ENCODE measurements at regions not wholly inside any gene's neighbourhood (a gene's known extent, or its start where the extent isn't known, plus 50 kb on each side); places are given as distances from the start of the nearest gene placed in this dataset.

- Histone ChIP-seq H3K27me3 (ENCODE audit: insufficient read depth) (no peaks in the 10 kb centered on the region), H3K4me3 (ENCODE audit: low read depth in 2 of 2, low read length in 1 of 2) (no peak overlapping the region), H3K9ac (no peak overlapping the region), H3K27ac (ENCODE audit: low read depth in 2 of 2, low read length in 1 of 2) (no peak overlapping the region), H3K9me3 (peaks cover 13% of the 10 kb centered on the region), H3K9me2 (no peaks in the 10 kb centered on the region), H2AFZ (ENCODE audit: low read depth) (no peak overlapping the region), H4K20me1 (ENCODE audit: insufficient read depth) (no peaks in the 10 kb centered on the region), H3K36me3 (replicated peaks in 1 of 2; ENCODE audit: control insufficient read depth in 1 of 2, insufficient read depth in 2 of 2, low read length in 1 of 2) (peaks cover 0 to 5% of the 10 kb centered on the region in 2 experiments), H3K4me1 (ENCODE audit: control insufficient read depth in 1 of 2, insufficient read depth in 2 of 2, low read depth in 1 of 2, low read length in 1 of 2) (no peaks in the 10 kb centered on the region), H3K4me2 (no peak overlapping the region), H3K79me2 (ENCODE audit: insufficient read depth) (no peaks in the 10 kb centered on the region), H3F3A (replicated peaks; ENCODE audit: insufficient read depth) (no peaks in the 10 kb centered on the region)
- CTCF ChIA-PET = no interaction called here
- no peak for TF ChIP-seq SMC3 (IDR thresholded peaks at IDR 0.05; ENCODE audit: low read depth, low read length)
- TF ChIP-seq, protein P1, sequence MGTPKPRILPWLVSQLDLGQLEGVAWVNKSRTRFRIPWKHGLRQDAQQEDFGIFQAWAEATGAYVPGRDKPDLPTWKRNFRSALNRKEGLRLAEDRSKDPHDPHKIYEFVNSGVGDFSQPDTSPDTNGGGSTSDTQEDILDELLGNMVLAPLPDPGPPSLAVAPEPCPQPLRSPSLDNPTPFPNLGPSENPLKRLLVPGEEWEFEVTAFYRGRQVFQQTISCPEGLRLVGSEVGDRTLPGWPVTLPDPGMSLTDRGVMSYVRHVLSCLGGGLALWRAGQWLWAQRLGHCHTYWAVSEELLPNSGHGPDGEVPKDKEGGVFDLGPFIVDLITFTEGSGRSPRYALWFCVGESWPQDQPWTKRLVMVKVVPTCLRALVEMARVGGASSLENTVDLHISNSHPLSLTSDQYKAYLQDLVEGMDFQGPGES (IDR thresholded peaks at IDR 0.05; ENCODE audit: low read depth, low read length) = no peak
- TF ChIP-seq GATA2 (CRISPR knock-in tag; IDR thresholded peaks at IDR 0.05) = no peak
- TF ChIP-seq CHD2 (IDR thresholded peaks at IDR 0.05; ENCODE audit: low read length, partially characterized antibody) = no peak
- POLR2A ChIA-PET = no interaction called here
- no peak for DNase-seq
- 73% methylated on average over 3 of the region's 3 CpGs for WGBS (ENCODE audit: low lambda C conversion rate)
Measured at GRCh38 chr11:109209572-109209971, 212.4 kb upstream of the C11orf87 start.

DNA sequence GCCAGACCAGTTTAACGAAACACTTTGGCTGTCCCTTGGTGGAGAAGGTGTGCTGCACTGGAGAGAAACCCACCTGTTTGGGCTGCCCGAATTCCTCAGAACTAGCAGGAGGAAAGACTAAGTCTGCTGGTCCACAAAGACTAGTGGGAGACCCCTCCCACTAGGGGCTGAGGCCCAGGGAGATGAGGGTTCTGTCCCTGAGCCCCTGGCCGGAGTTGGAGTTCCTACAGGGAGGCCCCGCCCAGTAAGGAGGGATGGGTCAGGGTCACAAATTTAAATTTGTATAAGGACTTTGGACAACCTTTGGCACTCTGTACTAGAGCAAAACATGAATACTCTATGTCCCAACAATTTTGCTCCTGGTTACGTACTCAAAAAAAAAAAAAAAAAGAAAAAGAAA lies 200.8 kb upstream of the C11orf87 start:
- H4K20me1 ChIP-seq (ENCODE audit: insufficient read depth) = no peaks in the 10 kb centered on the region
- H3K27me3 ChIP-seq (ENCODE audit: insufficient read depth) = no peaks in the 10 kb centered on the region
- H3K9me2 ChIP-seq = no peaks in the 10 kb centered on the region
- H3K4me1 ChIP-seq (ENCODE audit: control insufficient read depth in 1 of 2, insufficient read depth in 2 of 2, low read depth in 1 of 2, low read length in 1 of 2) = no peaks in the 10 kb centered on the region
- no peaks in the 10 kb centered on the region for H3K79me2 ChIP-seq (ENCODE audit: insufficient read depth)
- POLR2A ChIA-PET = no interaction called here
- no peak overlapping the region for H3K4me3 ChIP-seq (ENCODE audit: low read depth in 2 of 2, low read length in 1 of 2)
- H2AFZ ChIP-seq (ENCODE audit: low read depth) = no peak overlapping the region
- CTCF ChIA-PET = no interaction called here
- H3K36me3 ChIP-seq (replicated peaks in 1 of 2; ENCODE audit: control insufficient read depth in 1 of 2, insufficient read depth in 2 of 2, low read length in 1 of 2) = no peaks in the 10 kb centered on the region
- no peak overlapping the region for H3K4me2 ChIP-seq
- H3K9ac ChIP-seq = no peak overlapping the region
- H3K27ac ChIP-seq (ENCODE audit: low read depth in 2 of 2, low read length in 1 of 2) = no peak overlapping the region
- H3F3A ChIP-seq (replicated peaks; ENCODE audit: insufficient read depth) = no peaks in the 10 kb centered on the region
- WGBS (ENCODE audit: low lambda C conversion rate) = 74% methylated on average over 4 of the region's 5 CpGs
- TF ChIP-seq, protein P2, sequence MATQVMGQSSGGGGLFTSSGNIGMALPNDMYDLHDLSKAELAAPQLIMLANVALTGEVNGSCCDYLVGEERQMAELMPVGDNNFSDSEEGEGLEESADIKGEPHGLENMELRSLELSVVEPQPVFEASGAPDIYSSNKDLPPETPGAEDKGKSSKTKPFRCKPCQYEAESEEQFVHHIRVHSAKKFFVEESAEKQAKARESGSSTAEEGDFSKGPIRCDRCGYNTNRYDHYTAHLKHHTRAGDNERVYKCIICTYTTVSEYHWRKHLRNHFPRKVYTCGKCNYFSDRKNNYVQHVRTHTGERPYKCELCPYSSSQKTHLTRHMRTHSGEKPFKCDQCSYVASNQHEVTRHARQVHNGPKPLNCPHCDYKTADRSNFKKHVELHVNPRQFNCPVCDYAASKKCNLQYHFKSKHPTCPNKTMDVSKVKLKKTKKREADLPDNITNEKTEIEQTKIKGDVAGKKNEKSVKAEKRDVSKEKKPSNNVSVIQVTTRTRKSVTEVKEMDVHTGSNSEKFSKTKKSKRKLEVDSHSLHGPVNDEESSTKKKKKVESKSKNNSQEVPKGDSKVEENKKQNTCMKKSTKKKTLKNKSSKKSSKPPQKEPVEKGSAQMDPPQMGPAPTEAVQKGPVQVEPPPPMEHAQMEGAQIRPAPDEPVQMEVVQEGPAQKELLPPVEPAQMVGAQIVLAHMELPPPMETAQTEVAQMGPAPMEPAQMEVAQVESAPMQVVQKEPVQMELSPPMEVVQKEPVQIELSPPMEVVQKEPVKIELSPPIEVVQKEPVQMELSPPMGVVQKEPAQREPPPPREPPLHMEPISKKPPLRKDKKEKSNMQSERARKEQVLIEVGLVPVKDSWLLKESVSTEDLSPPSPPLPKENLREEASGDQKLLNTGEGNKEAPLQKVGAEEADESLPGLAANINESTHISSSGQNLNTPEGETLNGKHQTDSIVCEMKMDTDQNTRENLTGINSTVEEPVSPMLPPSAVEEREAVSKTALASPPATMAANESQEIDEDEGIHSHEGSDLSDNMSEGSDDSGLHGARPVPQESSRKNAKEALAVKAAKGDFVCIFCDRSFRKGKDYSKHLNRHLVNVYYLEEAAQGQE (IDR thresholded peaks at IDR 0.05; ENCODE audit: low read depth, low read length) = no peak
- TF ChIP-seq, protein P3, sequence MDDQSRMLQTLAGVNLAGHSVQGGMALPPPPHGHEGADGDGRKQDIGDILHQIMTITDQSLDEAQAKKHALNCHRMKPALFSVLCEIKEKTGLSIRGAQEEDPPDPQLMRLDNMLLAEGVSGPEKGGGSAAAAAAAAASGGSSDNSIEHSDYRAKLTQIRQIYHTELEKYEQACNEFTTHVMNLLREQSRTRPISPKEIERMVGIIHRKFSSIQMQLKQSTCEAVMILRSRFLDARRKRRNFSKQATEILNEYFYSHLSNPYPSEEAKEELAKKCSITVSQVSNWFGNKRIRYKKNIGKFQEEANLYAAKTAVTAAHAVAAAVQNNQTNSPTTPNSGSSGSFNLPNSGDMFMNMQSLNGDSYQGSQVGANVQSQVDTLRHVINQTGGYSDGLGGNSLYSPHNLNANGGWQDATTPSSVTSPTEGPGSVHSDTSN (IDR thresholded peaks at IDR 0.05) = no peak
- TF ChIP-seq EP300 (IDR thresholded peaks at IDR 0.05; ENCODE audit: borderline replicate concordance in 1 of 2, low read depth in 1 of 2, low read length in 1 of 2) (no peak), MEF2A (IDR thresholded peaks at IDR 0.05; ENCODE audit: borderline replicate concordance, low read depth) (no peak), RXRA (IDR thresholded peaks at IDR 0.05; ENCODE audit: borderline replicate concordance, low read depth) (no peak)
- TF ChIP-seq, protein P4, sequence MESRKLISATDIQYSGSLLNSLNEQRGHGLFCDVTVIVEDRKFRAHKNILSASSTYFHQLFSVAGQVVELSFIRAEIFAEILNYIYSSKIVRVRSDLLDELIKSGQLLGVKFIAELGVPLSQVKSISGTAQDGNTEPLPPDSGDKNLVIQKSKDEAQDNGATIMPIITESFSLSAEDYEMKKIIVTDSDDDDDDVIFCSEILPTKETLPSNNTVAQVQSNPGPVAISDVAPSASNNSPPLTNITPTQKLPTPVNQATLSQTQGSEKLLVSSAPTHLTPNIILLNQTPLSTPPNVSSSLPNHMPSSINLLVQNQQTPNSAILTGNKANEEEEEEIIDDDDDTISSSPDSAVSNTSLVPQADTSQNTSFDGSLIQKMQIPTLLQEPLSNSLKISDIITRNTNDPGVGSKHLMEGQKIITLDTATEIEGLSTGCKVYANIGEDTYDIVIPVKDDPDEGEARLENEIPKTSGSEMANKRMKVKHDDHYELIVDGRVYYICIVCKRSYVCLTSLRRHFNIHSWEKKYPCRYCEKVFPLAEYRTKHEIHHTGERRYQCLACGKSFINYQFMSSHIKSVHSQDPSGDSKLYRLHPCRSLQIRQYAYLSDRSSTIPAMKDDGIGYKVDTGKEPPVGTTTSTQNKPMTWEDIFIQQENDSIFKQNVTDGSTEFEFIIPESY (IDR thresholded peaks at IDR 0.05; ENCODE audit: borderline replicate concordance, low read depth) = no peak
- no peaks in the 10 kb centered on the region for H3K9me3 ChIP-seq
- no peak for DNase-seq

Measured in SK-N-SH (cell line).